Dendritic cell treated with granulocyte-macrophage colony-stimulating factor and Interleukin-4, amounts not matched to agents 40 ng/mL and 50 ng/mL, for 4 days (primary cell): ENCODE measurements at regions not wholly inside any gene's neighbourhood (a gene's known extent, or its start where the extent isn't known, plus 50 kb on each side); places are given as distances from the start of the nearest gene placed in this dataset.

ENCODE experiments used
- H3K27ac Mint-ChIP-seq: one replicate; pipeline ENCODE4 v1.8.0; 2022; ENCODE audit warnings: mild to moderate bottlenecking, mixed read lengths
- H3K27me3 Mint-ChIP-seq: one replicate; pipeline ENCODE4 v1.8.0; 2022; ENCODE audit warnings: mild to moderate bottlenecking, mixed read lengths
- H3K36me3 Mint-ChIP-seq: one replicate; pipeline ENCODE4 v1.8.0; 2022; ENCODE audit warnings: low read depth, mixed read lengths
- H3K4me1 Mint-ChIP-seq: one replicate; pipeline ENCODE4 v1.8.0; 2022; ENCODE audit warnings: low read depth, mixed read lengths
- H3K4me3 Mint-ChIP-seq: one replicate; pipeline ENCODE4 v1.8.0; 2022; ENCODE audit warnings: mild to moderate bottlenecking, moderate library complexity, mixed read lengths
- H3K9me3 Mint-ChIP-seq: one replicate; pipeline ENCODE4 v1.8.0; 2022; ENCODE audit warnings: mixed read lengths
- intact Hi-C: fragments of 100-400 bp; cut with micrococcal nuclease; formaldehyde crosslinking; loops from one replicate; pipeline ENCODE4 v1.15.0; 2022

DNA sequence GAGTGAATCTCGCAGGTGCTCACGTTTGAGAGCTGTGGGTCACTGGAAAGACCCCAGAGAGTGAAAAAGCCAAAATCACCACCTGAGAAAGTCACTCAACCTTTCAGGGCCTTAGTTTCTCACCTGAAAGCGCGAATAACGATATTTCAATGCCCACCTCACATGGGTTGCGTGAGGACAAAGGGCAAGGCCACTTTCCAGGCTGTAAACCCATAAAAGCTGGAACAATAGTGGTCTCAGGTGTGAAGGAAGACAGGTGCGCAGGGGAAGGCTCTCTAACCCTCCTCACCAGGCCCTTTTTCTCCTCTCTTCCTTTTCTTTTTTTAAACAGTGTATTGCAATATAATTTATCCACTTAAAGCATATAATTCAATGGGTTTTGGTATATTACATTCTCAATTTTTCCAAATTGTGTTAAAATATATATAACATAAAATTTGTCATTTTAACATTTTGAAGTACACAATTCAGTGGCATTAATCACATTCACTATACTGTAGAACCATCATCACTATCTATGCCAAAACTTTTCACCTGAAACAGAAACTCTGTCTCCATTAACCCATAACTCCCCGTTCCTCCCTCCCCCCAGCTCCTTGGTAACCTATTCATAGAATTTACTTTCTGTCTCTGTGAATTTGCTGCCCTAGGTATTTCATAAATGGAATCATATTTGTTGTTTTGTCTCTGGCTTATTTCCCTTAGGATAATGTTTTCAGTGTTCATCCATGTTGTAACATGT lies 118.4 kb upstream of the TNR start:
- Mint-ChIP-seq H3K4me3 (no peak overlapping the region), H3K4me1 (no peaks in the 10 kb centered on the region), H3K9me3 (no peaks in the 10 kb centered on the region), H3K27me3 (no peaks in the 10 kb centered on the region), H3K27ac (no peak overlapping the region), H3K36me3 (no peaks in the 10 kb centered on the region)
- intact Hi-C loops: no loop called here

DNA sequence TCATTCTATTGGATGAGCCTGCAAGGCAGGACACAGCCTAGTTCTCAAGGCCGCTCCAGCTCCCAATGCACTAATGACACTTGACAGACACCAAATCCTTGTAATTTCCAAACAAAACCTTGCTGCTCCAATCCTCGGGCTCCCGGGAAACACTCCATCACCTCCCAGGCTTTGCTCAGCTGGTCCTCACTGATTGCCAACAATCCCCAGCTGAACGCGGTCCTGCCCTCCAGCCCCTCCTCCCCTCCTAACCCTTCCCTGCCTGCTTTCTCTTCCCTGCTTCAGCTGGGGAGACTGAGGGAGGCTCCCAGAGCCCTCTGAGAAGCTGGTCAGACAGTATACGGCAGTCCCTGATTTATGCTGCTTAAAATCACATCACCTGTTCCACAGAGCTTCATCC lies 114.4 kb upstream of the TNR start:
- intact Hi-C loops: no loop called here
- Mint-ChIP-seq H3K4me1 (no peaks in the 10 kb centered on the region), H3K36me3 (no peaks in the 10 kb centered on the region), H3K4me3 (no peak overlapping the region), H3K9me3 (no peaks in the 10 kb centered on the region), H3K27me3 (no peaks in the 10 kb centered on the region), H3K27ac (no peak overlapping the region)

DNA sequence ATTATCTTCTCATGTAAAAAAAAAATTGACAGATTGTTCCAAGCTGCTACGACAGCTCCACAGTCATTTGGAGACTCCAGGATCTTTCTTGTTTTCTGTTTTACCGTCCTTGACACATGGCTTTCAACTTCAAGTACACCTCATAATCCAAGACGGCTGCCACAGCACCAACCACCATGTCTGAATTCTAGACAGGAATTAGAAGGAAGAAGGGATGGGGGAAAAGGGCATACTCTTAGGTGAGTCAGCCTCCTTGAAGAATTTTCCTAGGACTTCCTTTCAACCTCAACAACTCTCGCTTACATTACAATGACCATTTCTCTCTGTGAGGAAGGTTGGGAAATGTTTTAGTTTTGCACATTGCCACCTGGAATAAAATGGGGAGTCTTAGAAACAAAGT lies 110.3 kb upstream of the TNR start:
- Mint-ChIP-seq H3K9me3 (no peaks in the 10 kb centered on the region), H3K4me1 (no peaks in the 10 kb centered on the region), H3K27ac (no peak overlapping the region), H3K4me3 (no peak overlapping the region), H3K27me3 (no peaks in the 10 kb centered on the region), H3K36me3 (no peaks in the 10 kb centered on the region)
- intact Hi-C loops: no loop called here

DNA sequence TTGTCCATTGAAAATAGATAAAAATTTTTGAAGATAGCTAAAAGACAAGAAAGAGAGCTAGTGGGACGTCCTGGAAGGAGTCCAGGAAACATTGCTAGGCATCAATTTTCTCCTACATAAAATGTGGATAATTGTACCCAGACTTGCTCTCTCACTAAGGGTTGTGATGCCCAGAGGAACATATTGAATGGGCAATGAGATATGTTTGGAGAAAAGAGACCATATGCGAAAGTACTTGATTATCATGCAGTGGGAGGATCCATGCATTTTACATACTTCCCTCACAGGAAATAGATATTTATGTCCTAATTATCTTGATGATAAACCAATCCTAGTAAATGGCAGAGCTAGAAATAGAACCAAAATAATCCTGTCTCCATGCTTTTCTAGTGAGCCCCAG lies 108.4 kb upstream of the TNR start:
- Mint-ChIP-seq H3K4me3 (no peak overlapping the region), H3K9me3 (no peaks in the 10 kb centered on the region), H3K27me3 (no peaks in the 10 kb centered on the region), H3K36me3 (no peaks in the 10 kb centered on the region), H3K4me1 (no peaks in the 10 kb centered on the region), H3K27ac (no peak overlapping the region)
- intact Hi-C loops: no loop called here

DNA sequence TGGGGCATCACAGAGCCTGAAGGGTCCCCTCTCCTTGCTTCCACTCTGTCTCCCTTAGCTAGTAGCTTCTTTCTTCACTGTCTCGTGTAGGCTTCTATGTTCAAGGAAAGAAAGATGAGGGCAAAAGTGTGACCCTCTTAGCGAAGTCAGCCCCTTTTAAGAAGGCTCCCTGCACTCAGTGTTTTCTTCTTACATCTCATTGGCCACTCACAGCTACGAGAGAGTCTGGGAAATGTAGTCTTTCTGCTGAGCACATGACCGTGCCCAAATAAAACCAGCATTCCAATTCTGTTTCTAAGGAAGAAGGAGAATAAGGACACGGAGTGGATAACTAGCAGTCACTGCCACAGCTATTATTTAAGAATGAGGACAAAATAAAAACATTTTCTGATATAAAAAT lies 104.9 kb upstream of the TNR start:
- Mint-ChIP-seq H3K27me3 (no peaks in the 10 kb centered on the region), H3K36me3 (no peaks in the 10 kb centered on the region), H3K4me3 (no peak overlapping the region), H3K27ac (no peak overlapping the region), H3K9me3 (no peaks in the 10 kb centered on the region), H3K4me1 (no peaks in the 10 kb centered on the region)
- intact Hi-C loops: no loop called here

DNA sequence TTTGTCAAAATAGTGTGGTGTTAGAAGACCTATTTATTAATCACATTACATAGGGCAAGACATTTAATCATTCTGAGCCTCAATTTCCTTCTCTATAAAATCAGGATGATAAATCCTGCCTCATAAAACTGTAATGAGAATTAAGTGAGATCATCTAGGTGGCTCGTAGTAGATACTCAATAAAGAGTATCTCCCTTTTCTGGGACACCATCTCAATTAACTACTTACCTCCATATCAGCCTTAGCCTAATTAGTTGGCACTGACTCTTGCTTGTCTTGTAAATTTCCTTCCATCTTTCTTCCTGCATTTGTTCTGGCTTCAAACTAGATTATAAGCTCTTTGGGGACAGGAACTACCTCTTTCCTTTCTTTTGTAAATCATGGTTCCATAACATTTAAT lies 102.6 kb upstream of the TNR start:
- intact Hi-C loops: no loop called here
- H3K36me3 Mint-ChIP-seq: no peaks in the 10 kb centered on the region
- no peaks in the 10 kb centered on the region for H3K27me3 Mint-ChIP-seq
- H3K27ac Mint-ChIP-seq: no peak overlapping the region
- H3K4me1 Mint-ChIP-seq: peaks cover 3% of the 10 kb centered on the region
- no peaks in the 10 kb centered on the region for H3K9me3 Mint-ChIP-seq
- no peak overlapping the region for H3K4me3 Mint-ChIP-seq

DNA sequence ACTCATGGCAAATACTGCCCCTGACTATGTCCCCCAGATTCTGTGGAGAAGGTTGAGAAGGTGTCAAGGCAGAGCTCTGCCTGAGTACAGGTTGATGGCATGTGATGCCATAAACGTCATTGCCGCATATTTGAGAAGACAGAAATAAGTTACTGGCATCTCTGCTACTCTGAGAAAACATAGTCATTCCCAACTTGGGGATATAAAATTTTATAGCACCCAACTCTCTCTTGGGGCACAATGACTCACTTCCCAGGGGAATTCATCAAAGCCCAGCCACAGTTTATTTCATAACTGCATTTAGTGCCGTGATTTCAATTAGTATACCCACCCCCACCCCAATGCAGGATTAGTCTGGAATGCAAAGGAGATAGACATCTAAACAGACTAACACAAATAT lies 101.9 kb upstream of the TNR start:
- no peaks in the 10 kb centered on the region for H3K9me3 Mint-ChIP-seq
- H3K27me3 Mint-ChIP-seq: no peaks in the 10 kb centered on the region
- peaks cover 4% of the 10 kb centered on the region for H3K4me1 Mint-ChIP-seq
- H3K36me3 Mint-ChIP-seq: no peaks in the 10 kb centered on the region
- H3K4me3 Mint-ChIP-seq: no peak overlapping the region
- H3K27ac Mint-ChIP-seq: no peak overlapping the region
- intact Hi-C loops: no loop called here

DNA sequence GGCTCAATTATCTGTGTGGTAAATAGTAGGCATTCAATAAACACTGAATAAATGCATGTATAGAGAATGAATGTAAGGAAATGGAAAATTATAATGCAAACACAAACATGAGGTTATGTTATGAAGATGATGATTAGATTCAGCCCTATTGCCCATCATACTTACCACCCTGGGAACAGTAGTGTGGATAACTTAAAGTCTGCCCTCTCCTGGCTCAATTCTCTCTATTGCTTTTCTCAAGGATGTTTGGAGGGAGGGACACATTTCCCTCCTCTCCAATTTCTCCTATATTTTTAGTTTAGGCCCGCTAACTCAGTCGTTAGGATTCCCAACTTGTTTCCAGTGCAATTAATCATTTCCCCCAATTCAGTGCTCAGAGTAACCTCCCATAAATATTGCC lies 101.5 kb upstream of the TNR start:
- Mint-ChIP-seq H3K4me3 (no peak overlapping the region), H3K27ac (no peak overlapping the region), H3K9me3 (no peaks in the 10 kb centered on the region), H3K27me3 (no peaks in the 10 kb centered on the region), H3K4me1 (peaks cover 4% of the 10 kb centered on the region), H3K36me3 (no peaks in the 10 kb centered on the region)
- intact Hi-C loops: no loop called here

DNA sequence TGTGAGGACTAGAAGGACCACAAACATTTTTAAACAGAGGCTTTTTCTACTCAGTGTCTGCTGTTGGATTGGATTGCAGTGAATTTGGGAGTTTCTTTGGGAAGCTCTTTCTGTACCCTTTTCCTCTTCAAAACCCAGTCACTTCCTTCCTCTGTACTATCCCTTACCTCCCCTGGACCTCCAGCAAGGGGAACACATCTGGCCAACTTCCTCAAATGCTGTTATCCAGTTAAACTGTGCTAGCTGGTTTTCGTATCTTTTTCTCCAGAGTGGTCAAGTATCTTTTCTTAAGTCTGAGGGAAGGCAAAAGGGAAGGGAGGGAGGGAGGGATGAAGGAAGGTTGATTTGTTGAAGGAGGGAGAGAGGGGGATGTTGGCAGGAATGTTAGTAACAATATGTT lies 99.2 kb upstream of the TNR start:
- Mint-ChIP-seq H3K27ac (no peak overlapping the region), H3K4me3 (no peak overlapping the region), H3K36me3 (no peaks in the 10 kb centered on the region), H3K9me3 (no peaks in the 10 kb centered on the region), H3K4me1 (peaks cover 4% of the 10 kb centered on the region), H3K27me3 (no peaks in the 10 kb centered on the region)
- intact Hi-C loops: no loop called here

DNA sequence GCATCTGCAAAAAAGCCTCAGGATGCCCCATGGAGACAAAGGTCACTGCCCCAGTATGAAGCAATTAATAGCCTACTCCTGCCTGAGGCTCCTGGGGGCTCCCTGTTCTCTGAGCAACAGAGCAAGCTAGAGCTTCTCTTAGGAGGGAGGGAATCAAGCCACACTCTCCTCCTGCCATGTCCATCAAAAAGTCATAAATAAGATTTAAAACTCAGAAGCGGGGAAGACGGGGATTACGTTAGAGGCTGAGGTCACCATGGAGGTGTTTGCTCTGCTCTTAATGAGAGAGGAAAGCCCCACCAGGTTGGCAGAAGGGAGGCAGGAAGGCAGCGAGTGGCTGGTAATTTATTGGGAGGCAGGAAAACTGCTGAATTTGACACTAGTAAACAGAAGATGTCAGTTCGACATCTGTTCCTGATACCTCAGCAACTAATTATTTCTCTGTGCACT lies 98.4 kb upstream of the TNR start:
- Mint-ChIP-seq H3K36me3 (no peaks in the 10 kb centered on the region), H3K4me3 (no peak overlapping the region), H3K27ac (no peak overlapping the region), H3K27me3 (no peaks in the 10 kb centered on the region), H3K4me1 (peaks cover 4% of the 10 kb centered on the region), H3K9me3 (no peaks in the 10 kb centered on the region)
- intact Hi-C loops: no loop called here

DNA sequence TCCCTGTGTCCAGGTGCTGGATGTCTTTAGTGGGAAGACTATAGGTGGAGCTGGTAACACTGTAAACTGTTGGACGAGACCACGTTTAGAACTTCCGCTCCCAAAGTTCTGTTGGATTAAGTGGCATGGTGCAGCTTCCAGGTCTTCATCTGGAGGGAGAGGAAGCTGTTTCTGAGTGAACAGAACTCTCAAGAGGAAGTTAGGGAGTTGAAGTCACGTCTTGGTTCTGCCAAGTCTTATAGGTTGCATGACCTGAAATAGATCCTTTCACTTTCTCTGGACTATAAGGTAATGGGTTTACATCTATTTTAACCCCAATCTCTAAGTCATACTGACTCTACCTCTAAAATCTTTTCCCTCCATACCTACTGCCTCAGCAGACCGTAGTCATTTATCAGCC lies 97.4 kb upstream of the TNR start:
- no peaks in the 10 kb centered on the region for H3K27me3 Mint-ChIP-seq
- peaks cover 4% of the 10 kb centered on the region for H3K4me1 Mint-ChIP-seq
- no peak overlapping the region for H3K4me3 Mint-ChIP-seq
- H3K9me3 Mint-ChIP-seq: no peaks in the 10 kb centered on the region
- intact Hi-C loops: no loop called here
- no peaks in the 10 kb centered on the region for H3K36me3 Mint-ChIP-seq
- H3K27ac Mint-ChIP-seq: no peak overlapping the region

DNA sequence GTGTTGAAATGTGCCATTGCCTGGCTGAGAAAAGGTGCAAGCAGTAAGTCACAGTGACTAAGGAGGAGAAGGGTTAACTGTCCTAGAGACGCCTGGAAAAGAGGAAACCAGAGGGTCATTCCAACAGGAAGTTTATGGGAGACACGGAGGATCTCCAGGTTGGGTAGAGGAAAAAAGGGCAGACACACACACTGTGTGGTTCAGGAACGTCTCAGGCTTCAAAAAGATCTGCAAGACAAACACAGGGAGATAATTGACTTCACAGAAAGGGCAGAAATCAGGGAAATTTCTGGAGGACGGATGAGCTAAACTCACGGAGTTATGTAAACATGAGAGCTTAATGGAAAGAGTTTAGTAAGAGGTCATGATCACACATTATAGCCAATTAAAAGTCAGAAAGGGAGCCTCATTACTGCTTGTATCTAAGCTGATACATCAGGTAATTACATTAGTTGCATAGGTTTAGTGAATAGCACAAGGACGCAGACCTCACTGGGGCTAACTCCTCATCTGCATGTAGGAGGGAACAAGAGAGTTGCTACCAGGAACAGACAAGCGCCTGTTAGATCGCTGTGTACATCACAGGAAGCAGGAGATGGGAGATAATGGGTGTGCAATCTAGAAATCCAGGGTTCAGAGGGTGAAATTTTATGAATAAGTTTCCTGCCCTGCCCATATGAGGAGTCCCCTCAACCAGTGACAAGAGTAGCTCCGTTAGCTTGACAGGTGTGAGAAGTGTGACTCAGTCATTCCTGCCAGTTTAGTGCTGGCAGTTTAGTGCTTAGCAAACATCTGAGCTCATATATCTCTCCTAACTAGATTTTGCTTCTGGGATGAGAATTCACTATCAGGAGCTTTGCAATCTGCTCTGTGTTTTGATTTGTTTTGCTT lies 96.6 kb upstream of the TNR start:
- intact Hi-C loops: no loop called here
- Mint-ChIP-seq H3K27ac (no peak overlapping the region), H3K27me3 (no peaks in the 10 kb centered on the region), H3K4me1 (peaks cover 4% of the 10 kb centered on the region), H3K4me3 (no peak overlapping the region), H3K9me3 (no peaks in the 10 kb centered on the region), H3K36me3 (no peaks in the 10 kb centered on the region)

DNA sequence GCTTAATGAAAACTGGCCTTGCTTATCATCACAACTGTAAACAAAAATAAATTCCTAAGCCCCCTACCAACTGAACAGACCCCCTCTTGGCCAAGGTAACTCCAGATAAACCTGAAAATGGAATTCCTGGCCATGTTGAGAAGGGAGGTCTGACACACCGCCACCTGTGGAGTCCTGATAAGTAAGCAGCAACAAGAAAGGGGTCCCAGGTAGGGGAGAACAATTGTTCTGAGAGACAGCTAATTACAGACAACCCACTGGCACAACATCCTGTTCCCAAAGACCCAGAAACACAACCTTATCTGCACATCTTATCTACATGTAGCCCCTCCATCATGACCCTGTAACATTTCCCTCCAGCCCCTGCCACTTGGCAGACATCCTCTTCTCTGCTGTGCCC lies 91.2 kb upstream of the TNR start:
- intact Hi-C loops: no loop called here
- Mint-ChIP-seq H3K4me3 (no peak overlapping the region), H3K36me3 (no peaks in the 10 kb centered on the region), H3K27ac (no peak overlapping the region), H3K27me3 (no peaks in the 10 kb centered on the region), H3K4me1 (no peaks in the 10 kb centered on the region), H3K9me3 (peaks cover 8% of the 10 kb centered on the region)

DNA sequence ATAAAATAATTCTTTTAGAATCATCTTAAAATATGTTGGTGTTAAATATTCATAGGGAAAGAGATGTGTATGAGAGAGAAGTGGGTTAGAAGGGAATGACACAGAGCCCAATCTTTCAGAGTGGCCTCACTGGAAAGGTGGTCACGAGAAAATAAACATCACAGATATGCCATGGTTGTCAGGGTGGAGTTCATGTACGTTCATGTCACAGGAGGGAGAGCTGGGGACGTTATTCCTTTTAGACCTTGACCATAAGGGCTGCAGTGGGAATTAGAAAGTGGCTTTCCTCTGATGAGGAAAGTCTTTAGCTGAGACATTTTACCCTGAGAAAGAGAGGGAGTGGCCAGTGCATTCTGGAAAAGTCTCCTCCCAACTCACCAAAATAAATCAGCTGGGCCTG lies 90.6 kb upstream of the TNR start:
- intact Hi-C loops: no loop called here
- Mint-ChIP-seq H3K27me3 (no peaks in the 10 kb centered on the region), H3K36me3 (no peaks in the 10 kb centered on the region), H3K9me3 (peaks cover 8% of the 10 kb centered on the region), H3K27ac (no peak overlapping the region), H3K4me3 (no peak overlapping the region), H3K4me1 (no peaks in the 10 kb centered on the region)
